ENCODE measurements at regions not wholly inside any gene's neighbourhood (a gene's known extent, or its start where the extent isn't known, plus 50 kb on each side); places are given as distances from the start of the nearest gene placed in this dataset.
"Not testable (repeated sequence)": the region's sequence is repeated elsewhere in the genome, so short reads cannot be mapped to it uniquely, and the experiment has no call there.

DNA sequence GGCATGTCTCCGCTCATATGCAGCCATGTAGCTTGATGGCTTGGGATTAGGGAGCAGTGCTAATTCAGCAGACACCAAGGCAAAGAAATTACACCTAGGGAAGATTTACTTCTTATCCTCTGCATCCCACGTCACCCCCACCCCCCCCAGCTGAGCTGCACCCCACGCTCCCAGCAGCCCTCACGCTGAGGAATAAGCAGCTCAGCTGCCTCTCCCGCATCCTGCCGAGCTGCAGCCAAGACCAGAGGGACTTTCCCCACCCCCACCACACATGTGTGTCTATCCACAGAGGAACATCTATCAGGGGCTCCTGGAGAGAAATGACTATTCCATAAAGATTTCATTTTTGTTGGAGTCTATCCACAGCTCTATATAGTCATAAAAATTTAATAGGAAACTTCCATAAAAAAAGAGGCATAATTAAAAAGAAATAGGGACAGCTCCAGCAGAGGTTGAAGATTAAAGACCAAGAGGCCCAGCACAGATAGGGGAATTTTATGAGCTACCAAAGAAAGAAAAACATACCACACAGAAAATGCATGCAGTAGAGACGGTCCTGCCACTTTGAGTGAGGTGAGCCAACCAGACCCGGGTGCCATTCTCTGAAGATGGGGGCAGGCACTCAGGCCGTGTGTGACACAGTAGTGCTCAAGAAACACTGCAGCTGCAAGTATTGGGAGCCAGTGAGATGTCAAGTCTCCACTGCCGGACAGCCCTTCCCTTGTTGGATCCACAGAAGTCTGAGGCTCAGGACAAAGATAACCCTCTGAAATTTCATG, 274.8 kb downstream of the BCL2L11 start:
- DNase-seq (ENCODE audit: low read depth, low spot score), result peak; percentile 27

DNA sequence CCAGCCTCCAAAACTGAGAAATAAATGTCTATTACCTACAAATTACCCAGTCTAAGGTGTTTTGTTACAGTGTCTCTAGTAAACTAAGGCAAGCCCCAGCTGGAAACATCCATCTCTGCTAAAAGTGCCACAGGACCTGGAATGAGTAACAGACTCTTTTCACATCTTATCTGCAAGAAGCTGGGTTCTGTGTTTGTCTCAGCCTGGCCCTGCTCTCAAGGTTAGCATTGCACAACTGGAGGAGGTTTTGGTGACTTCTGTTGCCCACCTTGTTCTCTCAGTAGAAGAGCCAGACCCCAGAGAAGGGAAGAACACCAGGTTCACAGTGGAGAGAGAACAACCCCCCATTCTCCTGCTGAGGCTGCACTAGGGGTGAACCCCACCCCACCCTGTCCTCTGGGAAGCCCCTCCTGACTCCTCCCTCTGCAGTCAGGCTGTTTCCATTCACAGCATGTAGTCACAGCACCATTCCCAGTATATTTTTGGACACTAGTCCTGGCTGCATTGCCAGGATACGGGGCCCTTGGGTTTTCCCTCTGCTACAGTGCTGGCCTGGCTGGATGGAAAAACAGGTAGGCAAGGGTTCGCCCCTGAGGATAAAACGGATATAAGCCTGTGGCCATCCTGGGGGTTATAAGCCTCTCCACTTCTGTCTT, 280.0 kb downstream of the BCL2L11 start:
- DNase-seq (ENCODE audit: low read depth, low spot score), result not testable (repeated sequence)

DNA sequence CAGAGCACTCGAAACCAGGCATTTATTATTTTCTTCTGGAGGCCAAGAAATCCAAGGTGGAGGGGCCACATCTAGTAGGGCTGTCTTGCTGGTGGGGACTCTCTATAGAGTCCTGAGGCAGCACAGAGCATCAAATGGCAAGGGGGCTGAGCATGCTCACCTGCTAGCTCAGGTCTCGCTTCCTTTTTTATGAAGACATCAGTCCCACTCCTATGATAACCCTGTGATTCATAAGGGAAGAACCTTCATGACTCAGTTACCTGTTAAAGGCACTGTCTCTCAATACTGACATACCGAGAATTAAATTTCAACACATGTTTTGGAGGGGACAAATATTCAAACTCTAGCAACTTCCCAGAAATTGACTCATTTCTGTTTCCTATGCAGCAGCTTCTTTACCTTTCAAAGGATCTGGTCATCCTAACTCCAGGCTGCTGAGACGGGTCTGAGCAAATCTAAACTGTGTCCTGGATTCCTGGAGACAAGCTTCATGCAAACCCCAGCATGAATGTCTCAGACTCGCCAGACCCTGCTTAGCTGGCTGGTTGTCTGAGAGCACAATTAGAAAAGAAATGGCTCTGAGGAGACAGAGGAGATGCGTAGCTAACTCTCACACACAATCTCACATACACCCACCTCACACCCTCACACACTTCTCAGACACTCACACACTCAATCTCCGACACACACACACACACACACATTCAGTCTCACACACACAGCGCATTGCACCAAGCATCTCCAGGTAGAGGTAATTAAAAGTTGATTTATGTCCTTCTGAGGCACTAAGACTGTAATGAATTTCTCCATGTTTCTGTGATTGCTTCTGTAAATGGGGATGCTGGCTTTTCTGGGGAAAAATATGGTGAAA, 280.8 kb downstream of the BCL2L11 start:
- DNase-seq (ENCODE audit: low read depth, low spot score), result not testable (repeated sequence)

DNA sequence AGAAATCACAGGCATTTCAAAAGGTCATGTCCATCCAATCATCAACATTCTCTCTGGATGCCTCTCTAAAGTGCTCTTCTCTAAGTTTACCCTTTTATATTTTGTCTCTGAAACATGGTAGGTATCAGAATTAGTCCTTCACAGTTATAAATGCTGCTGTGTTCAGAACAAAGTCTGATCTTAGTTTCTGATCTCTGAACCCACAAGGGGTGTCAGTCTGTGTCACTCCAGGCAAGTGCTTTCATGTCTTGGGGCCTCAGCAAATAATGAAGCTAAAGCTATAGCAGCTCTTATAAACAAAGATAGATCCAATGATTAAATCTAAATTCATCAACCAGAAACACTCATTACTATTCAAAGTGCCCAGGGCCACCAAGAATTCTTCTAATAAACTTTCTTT, 281.7 kb downstream of the BCL2L11 start:
- DNase-seq (ENCODE audit: low read depth, low spot score), result not testable (repeated sequence)

DNA sequence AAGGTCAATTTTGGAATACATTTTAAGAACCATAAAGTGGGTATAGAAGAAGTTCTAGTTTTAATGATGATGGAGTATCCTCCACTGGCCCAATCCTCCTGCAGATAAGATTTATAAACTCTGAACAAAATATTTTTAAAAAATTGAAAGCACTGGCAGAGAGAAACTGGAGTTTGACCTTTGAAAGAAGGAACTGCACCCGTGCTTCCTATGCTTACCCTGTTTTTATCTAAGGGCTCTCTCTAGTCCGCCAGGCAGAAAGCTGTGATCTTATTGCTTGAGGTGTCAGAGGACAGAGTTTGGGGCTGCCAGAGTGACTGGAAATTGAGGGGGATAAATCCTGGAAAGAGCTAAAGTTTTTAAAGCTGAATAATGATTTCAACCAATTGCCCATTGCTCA, 282.6 kb downstream of the BCL2L11 start:
- DNase-seq (ENCODE audit: low read depth, low spot score), result not testable (repeated sequence)

DNA sequence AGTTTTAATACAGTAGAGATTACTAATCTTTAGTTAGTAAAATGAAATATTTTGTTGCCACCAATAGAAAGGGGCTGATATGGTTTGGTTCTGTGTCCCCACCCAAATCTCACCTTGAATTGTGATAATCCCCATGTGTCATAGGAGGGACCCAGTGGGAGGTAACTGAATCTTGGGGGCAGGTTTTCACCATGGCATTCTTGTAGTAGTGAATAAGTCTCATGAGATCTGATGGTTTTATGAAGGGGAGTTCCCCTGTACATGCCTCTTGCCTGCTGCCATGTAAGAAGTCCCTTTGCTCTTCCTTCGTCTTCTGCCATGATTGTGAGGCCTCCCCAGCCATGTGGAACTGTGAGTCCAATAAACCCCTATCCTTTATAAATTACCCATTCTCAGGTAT, 285.9 kb downstream of the BCL2L11 start:
- not testable (repeated sequence) for DNase-seq (ENCODE audit: low read depth, low spot score)

DNA sequence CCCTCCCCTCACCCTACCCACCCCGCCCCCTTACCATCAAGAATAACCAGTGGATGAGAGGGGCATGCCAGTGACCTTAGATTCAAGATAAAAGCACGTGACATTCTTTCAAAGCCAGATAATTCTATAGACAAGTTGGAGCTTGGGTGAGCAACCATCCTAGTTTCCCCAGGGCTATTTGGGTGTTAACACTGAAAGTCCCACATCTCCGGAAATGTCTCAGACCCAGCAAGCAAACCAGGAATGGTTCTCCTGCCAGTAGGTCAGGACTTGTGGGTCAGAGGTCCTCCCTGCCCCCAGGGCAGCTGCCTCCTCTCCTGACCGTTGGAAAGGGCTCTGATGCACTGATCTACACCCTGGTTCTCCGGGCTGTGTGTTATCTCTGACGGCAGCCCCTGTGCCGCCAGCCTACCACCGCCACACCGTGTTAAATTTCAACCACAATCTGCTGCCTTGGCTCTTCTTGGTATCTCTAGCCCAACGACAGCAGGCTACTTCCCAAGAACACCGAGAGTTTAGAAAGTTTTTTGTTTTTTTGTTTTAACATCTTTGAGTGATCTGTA, 287.0 kb downstream of the BCL2L11 start:
- DNase-seq (ENCODE audit: low read depth, low spot score), result not testable (repeated sequence)

DNA sequence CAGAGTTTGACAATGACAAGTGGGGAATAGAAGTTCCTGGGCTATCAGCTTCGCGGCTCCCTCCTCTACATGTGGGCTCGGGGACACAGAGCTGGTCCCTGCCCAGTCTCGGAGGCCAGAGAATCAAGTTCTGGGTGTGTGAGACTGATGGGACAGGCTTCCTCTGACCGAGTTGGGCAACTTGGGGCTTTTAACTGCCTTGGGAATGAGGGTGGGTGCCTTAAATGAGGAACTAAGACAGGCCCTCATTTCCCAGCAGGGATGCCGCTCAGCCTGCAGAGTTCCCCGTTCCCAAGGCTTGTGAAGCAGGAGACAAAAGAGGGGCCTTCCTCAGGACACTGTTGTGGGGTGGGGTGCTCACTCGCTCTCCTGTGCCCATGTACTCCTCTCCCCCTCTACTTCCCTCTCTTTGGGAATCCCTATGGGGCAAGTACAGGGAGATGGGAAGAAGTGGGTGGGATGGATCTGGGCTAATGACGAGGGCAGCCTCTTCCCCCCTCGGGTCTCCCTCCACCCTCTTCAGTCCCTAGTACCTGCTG, 290.2 kb downstream of the BCL2L11 start:
- DNase-seq (ENCODE audit: low read depth, low spot score), result not testable (repeated sequence)

DNA sequence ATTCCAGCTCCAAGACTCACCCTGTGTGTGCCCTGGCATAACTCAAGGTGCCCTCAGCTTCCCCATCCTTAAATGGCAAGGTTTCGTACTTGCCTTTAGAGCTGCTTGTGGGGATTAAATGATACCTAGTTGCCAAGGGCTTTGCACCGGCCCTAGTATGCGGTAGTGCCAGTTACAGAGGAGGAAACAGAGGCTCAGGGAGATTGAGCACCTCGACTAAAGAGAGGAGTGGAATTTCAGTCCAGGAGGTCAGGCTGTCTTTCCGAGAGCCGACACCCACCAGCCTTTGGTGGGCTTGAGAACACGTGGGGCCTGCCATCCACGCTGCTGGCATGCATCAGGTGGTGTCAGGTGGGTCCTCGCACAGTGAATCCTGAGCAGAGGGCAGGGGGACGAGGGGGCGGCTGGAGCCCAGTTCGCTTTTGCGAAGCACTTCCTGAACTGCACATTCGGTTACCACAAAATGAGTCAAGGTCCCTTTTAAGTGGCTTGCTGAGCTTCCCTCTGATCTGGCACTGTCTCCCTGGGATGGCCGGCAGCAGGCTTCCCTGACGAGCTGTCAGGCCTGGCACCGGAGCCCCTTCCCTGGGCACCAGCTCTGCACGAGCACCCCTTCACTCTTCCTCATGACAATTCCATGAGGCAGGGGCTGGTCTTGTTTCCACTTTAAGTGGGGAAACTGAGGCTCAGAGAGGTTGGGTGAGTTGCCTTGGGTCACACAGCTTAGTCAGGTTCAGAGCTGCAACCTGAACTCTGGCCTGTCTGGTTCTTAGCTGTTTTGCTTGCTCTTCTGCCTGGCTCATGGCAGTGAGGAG, 291.4 kb downstream of the BCL2L11 start:
- not testable (repeated sequence) for DNase-seq (ENCODE audit: low read depth, low spot score)

DNA sequence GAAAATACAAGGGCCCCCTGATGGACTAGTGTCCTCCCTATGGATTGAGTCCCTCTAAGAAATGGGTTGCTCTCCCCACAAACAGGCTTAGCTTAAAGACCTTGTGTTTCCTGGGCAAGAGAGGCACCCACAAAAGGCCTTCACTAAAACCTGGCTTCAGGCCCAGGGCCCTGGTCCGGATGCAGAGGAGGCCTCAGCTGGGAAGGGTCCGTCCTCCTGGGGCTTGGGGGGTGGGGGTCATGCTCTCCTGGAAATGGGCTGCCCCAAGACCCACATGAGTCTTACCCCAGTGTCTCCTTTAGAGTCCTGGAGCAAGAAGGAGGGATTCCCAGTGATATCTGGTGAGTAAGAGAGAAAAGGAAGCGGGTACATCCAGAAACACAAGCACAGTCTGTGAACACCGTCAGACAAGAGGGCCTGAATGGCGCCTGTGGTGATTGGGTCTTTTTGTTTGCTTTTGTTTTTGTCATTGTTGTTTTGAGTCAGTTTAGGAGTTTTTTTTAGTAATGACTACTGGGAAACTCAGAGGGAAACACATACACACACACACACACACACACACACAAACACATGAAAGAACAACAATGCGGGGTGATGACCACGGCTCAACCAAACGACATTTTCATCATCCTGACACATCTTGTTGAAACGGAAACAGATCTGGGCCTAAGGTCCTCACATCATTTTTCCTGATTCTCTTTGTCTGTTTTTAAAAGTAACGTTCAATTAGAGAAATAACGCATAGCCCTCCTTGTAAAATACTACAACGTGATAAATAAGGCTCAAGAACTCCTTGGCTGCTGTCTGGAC, 292.3 kb downstream of the BCL2L11 start:
- not testable (repeated sequence) for DNase-seq (ENCODE audit: low read depth, low spot score)

DNA sequence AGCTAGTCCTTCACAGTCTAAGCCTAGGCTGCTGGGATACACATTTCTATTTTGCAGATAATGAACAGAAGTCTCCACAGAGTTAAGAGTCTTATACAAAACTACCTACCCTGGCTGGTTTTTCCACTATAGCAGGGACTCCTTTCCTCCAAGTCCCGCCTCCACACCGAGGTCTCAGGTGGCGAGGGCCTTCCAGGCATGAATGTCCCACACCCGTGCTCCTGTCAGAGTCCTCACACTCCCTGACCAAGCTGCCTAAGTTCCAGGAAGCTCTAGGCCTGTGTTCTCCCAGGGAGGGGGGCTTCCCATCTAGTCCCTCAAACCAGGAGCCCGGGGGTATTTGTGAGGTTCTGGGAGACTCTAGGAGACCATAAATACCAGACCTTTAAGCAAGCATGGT, 293.2 kb downstream of the BCL2L11 start:
- not testable (repeated sequence) for DNase-seq (ENCODE audit: low read depth, low spot score)

DNA sequence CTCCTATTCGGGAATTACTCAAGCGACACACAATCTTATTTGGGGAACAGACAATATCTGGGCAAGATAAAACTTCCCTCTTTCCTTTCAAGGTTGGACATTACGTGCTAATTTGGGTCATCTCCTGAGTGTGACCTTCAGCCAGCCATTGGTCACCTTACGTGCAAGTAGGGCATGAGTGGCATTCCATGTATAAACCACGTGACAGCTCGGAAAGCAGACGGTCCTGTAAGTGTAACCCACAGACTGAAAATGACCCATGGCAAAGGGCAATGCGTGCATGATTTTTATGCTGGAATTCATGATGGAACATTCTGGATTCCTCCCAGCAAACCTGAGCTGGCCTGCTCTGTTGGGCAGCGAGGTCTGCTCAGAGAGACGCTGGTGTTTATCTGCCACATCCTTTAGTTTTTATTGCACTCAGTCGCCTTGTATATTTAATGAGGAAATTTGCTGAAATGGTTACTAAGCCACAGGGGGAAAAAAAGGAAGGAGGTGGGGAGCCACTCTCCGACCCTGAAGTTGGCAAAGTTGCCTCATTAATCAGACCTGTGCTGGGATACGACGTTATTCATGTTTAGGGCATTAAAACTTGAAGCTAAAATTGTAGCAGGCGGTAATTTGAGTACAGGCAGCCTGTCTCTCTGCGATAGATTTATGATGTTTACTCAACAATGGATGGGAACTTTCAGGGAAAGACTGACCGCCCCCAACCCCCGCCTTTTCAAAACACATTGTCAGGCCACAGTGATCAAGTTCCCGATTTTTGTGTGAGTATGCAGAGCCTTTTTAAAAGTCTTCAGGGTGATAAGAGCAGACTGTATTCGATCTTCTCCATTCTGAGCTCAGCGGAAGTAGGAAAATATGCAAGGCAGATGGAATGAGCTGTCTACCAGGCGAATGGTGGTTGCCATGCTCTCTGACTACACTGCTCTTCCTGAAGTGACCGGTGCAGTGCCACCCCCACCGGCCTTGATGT, 295.3 kb downstream of the BCL2L11 start:
- DNase-seq (ENCODE audit: low read depth, low spot score), result not testable (repeated sequence)

DNA sequence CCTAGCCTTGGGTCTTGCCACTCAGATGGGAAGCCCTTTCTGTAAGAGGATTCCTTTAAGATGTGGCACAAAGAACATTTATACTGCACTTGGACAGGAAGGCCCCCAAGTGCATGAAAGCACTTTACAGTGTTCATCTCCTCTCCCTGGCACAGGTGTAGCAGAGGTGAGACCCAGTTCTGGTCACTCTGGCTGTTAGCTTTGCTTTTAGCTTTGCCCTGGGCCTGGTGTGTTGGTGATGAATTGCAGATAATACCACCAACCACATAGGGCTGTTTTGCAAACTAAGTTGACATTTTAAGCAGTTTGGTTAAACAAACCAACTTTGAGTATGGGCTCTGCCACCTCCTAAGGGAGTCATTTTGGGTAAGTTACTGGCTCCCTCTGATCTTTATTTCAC, 296.3 kb downstream of the BCL2L11 start:
- DNase-seq (ENCODE audit: low read depth, low spot score), result not testable (repeated sequence)

DNA sequence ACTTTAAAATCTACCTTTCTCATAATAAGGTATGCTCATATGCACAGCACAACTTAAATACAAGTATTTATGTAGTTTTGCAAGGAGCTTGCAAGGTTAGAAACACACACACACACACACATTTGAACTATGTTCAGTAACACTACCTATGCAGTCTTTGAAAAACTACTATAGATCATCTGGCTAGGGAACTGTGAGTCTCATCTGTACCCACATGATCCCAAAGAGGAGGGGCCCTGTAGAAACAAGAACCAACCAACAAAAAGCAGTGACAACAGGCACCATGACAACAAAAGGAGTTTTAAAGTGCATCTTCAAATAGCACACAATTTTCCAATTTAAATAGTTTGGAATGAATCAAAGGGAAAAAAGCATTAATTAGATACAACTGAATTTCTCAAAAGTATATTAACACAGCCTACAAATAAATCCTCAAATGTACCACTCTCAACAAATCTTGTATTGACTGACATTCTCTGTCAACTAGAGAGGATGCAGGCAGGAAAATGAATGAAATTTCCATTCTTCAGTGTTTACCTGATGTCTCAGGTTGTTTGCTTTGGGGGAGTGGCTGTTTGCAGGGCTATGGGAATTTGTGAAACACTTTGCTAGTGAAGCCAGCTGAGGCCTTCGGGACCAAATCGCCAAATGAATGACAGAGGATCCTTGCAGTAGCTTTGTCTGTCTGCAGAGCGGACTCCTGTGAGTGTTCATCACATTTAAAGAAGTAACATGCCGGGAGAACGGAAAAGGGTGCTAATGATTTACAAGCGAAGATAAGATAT, 297.6 kb downstream of the BCL2L11 start:
- DNase-seq (ENCODE audit: low read depth, low spot score), result not testable (repeated sequence)

DNA sequence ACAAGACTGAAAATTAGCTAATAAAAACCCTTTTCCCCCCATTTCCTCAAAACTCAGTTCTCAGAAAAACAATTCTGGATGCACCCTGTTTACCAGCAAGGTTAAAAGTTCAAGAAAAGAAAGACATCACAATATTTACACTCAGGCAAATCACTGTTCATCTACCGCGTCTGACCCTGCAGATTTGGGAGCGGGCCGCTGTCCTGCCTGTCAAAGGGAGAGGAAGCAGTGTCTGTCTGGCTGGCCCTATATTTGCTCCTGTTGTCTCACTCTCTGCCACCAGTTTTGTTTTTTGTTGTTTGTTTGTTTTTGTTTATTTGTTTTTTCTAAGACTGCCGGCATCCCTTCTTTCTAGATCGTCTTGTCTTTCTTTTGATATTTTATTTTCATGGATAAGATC, 299.4 kb downstream of the BCL2L11 start:
- DNase-seq (ENCODE audit: low read depth, low spot score), result not testable (repeated sequence)

DNA sequence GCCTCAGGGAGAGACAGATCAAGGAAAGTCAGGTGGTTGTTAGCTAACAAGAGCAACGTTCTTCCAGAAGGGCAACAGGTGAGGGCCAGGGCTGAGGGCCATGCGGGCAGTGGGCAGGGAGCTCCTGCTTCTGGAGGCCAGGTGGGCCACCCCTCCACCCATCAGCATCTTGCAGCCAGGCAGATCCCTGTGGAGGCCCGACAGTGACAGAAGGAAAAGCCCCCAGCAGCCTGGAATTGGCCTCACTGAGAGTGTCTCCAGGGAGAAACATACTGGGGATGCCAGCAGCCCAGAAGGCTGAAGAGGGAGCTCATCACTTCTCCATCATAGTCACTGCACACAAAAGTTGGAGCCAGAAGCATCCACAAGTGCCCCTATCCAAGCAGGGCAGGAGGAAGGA, 300.1 kb downstream of the BCL2L11 start:
- not testable (repeated sequence) for DNase-seq (ENCODE audit: low read depth, low spot score)

DNA sequence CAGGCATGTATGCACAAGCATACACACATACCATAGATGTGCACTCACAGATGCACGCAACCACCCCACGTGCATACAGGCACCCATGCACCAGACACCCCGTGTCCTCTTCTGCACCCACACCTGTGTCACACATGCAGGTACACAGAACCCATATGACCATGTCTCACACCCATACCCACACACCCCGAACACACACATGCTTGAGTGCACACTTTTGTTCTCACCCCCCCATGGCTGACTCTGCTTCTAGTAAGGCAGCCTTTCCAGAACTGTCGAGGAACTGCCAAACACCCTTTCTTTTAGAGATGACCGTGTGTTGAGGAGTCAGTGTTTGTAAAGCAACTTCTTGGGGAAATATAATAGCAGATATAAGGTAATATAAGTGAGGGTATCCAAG, 301.2 kb downstream of the BCL2L11 start:
- DNase-seq (ENCODE audit: low read depth, low spot score), result not testable (repeated sequence)

DNA sequence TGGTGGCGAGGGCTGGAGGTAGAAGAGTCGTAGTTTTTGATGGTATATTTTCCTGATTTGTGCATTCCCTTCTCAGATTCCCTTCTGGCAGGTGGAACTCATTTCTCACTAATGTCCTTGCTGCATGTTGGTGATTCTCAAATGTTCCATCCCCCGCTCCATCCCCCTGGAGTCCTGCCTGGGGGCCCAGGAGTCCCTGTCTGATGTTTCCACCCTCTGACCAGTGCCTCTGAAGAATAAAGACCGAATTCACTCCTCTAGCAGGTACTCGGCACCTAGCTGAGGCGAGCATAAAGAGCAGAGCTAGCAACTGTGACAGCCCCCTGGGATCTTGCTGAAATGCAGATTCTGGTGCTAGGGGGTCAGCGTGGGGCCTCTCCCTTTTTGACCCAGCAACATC, 301.8 kb downstream of the BCL2L11 start:
- DNase-seq (ENCODE audit: low read depth, low spot score), result not testable (repeated sequence)
